ENCODE measurements at regions not wholly inside any gene's neighbourhood (a gene's known extent, or its start where the extent isn't known, plus 50 kb on each side); places are given as distances from the start of the nearest gene placed in this dataset.
"Not testable (repeated sequence)": the region's sequence is repeated elsewhere in the genome, so short reads cannot be mapped to it uniquely, and the experiment has no call there.

GRCh38 chr1:118563981-118564951 is 379.2 kb upstream of the SPAG17 start:
- DNase-seq: peak; percentile 17 to 33 (median 31)

DNA sequence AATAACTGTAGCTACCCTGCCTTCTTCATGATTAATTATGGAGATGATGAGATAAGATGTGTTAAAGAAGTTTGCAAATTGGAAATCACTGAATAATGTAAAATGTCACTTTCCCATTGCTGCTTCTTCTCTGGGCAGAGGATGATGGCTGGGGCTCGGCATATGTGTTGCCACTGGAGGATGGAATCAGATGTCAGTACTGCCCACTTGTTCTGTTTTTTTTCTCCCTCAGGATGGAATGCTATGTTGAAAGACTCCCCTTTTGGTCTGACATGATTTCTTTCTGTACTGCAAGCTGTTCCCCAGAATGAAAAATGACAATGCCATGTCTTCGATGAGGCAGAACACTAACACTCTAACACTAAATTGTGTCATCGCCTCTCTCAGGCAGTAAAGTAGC is 373.9 kb upstream of the SPAG17 start:
- no peak for DNase-seq

GRCh38 chr1:118556936-118557335 is 371.9 kb upstream of the SPAG17 start:
- DNase-seq: no peak

DNA sequence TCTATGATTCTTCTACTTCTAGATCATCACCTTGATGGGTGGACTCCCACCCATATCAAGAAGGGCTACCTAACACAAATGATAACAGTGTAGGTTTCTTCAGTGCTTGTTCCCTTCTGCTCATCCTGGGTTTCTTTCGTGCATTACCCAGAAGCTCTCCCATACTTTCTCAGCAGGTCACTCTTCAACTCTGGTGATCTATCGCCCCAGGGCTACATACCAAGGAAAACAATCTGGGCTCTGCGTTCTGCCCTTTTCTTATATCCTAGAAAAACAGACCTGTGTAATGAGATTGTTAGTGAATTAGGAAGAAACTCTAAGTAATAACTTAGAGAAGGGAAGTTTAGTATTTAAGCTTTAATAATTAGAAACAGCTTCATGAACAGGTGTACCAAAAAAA is 370.6 kb upstream of the SPAG17 start:
- no peak for DNase-seq

DNA sequence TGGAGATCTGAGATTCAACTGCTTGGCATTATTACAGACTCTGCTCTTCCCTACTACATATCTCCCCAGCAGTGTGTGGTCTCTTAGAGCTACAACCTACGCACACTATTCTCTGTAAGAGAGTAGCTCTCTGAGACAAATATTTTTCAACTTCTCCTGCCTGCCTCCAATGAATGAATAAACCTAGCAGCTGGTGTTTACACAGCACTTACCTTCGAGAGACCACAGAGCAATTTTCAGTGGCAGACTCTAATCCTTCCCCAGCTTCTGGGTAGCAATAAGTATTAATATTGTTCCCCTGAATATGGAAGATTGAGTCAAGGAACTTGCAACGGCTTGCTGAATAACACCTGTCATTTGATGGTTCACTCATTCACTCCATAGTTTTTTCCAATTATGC is 350.9 kb upstream of the SPAG17 start:
- DNase-seq: no peak

- DNase-seq: not testable (repeated sequence)
These were observed 326.9 kb upstream of the SPAG17 start for GRCh38 chr1:118511922-118512321.

- DNase-seq: no peak
These were observed 319.8 kb upstream of the SPAG17 start for GRCh38 chr1:118504867-118505266.

DNA sequence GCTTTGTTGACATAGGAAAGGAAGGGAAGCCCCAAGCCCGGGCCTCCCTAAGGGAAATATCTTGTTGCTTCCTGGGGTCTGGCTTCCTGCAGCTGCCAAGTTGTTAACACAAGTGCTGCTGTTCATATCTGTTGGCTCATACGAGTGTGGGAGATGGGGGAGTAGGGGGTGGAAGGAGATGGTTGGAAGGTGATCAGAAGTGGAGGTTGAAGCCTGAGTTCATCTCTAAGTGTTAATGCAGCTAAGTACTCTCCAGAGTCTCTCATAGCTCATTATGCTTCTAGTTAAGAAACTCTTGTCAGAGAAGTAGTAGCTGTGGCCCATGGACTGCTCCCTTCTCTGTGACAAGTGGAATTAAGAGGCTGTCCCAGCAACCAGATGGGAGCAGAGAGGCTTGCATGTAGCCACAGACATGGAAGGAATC is 319.2 kb upstream of the SPAG17 start:
- no peak for DNase-seq

DNA sequence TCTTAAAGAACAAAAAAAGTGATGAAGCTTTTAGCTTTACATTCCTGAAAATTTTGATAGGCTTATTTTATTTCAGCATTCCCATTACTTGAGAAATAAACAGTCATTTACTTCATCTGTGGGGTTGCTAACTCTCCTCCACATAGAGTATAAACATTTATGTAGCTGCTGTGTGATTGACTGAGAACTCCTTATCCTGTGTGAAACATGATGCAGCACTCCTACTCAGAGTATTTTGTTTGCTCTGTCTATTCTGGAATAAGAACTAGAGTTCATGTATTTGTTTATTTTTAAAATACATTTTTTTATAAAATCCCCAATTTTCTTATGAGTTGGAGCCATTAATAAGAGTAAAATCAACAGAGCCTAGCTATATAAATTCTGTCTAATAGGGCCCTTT is 318.7 kb upstream of the SPAG17 start:
- DNase-seq: no peak

DNA sequence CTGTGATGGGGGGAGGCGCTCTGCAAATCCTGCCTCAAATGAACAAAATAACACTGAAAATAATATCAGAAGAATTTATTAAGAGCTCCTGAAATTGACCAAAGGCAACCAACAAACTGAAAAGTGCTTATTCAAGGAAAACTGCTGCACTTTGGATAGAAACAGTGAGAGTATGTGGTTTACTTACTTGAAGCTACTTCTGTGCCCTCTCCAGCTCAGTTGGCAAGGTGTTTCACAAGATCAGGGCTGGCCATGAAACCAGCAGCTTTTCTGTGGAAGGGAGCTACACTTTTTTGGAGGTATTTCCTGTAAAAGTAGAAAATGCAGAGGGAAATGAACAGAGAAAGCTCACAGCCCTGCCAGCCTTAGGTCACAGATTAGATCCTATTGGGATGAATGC is 310.0 kb upstream of the SPAG17 start:
- no peak for DNase-seq

DNA sequence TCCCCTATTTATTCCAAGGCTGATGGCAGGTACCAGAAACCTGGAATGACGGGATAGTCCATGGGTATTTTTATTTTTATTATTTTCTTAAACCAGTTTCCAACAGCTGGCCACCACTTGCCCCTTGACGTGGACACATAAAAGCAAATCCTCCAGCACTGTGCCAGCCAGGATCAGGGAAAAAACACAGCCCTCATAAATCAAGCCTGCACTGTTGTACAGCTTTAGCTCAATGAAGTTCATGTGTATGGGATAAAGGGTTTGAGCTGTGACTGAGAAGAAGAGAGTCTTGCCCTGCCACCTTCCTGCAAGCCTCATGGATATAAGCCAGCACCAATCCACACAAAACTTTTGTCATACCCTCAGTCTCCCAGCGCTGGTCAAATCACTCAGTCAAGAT is 303.8 kb upstream of the SPAG17 start:
- no peak for DNase-seq

- no peak for DNase-seq
These were observed 302.9 kb upstream of the SPAG17 start for GRCh38 chr1:118487932-118488331.

GRCh38 chr1:118487091-118487490 is 302.1 kb upstream of the SPAG17 start:
- DNase-seq: no peak

DNA sequence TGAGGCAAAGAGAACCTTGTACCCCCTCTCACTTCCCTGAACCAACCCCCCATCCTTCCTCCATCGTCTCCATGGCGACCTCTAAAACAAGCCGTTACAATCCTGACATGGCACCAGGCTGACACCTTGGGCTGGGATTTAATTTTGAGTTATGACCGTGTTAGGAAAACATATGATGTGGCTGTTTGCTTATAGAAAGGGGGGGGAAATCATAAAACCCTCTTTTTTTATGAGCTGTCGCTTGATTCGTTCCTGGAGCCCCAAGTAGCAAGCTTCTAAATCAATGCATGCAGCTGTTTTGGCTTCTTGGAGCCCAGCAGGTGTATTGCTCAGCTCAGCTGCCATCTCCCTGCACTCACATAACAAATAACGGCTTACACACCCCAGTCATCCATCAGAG is 301.2 kb upstream of the SPAG17 start:
- DNase-seq: no peak

- DNase-seq: no peak
These were observed 300.7 kb upstream of the SPAG17 start for GRCh38 chr1:118485757-118486156.

DNA sequence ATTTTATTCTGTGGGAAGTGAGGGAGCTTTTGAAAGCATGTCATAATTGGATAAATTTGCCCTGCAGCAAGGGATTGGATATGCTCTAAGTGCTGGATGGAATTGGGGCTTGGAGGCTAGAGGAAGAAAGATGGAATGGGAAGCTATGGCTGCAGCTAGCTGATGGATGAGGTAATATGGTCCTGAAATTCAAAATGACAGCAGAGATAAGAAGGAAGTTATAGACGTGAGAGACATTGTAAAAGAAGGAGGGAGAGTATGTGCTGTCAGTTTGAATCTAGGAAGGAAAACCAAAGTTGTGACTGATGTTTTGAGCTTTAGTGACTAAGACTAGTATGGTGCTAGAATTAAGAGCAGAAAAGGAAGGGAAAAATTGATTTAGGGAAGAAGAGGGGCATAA is 299.9 kb upstream of the SPAG17 start:
- no peak for DNase-seq

DNA sequence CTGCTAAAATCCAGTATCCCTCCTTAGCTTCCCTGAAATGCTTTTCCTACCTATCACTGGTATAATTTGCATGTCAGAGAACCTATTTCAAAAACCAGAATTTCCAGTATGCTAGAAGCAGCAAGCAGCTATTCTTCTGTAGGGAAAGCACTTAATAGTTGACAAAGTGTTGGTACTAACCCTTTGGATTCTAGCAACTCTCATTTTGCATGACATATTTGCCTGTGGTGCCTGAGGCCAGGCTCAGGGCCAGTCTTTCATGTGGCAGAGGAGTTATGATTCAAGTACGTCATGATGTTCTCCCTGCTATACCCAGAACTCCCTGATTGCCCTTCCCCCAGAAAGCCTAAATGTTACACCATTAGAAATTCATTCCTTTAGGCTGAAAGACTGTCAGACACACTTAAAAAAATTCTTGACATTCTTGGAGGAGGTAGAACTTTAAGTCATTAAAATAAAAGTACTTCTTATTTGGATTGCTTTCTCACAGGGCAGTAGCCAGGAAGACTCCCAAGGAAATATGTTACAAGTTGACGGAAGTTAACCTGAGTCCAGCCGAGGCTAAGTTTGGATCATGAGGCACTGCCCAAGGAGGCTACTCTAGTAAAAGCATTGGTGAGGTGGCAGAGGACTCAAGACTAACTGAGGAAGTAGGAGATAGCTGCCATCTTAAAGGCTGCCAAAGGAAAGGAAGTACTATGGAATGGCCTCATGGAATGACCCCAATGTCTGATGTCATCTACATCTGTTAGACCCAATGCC is 298.4 kb upstream of the SPAG17 start:
- no peak for DNase-seq

DNA sequence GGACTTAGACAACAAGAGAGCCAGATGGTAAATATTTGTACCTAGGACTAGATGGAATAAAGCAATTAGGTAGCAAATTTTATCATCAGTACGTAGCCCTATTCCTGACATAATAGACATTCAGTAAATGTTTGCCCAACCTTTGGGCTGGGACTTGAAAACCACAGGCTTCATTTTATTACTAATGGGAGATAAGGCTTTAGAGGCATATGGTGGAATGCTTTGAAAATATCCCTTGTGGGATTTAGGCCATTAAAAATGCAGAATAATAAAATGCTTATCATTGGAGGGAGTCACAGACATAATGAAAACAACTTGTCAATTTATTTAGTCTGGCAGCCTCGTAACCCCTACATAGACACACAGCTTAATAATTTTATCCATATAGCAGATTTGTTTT is 296.1 kb upstream of the SPAG17 start:
- no peak for DNase-seq

- no peak for DNase-seq
These were observed 294.3 kb upstream of the SPAG17 start for GRCh38 chr1:118479351-118479750.

GRCh38 chr1:118473825-118474224 is 288.8 kb upstream of the SPAG17 start:
- no peak for DNase-seq

GRCh38 chr1:118464460-118464859 is 279.4 kb upstream of the SPAG17 start:
- DNase-seq: not testable (repeated sequence)

DNA sequence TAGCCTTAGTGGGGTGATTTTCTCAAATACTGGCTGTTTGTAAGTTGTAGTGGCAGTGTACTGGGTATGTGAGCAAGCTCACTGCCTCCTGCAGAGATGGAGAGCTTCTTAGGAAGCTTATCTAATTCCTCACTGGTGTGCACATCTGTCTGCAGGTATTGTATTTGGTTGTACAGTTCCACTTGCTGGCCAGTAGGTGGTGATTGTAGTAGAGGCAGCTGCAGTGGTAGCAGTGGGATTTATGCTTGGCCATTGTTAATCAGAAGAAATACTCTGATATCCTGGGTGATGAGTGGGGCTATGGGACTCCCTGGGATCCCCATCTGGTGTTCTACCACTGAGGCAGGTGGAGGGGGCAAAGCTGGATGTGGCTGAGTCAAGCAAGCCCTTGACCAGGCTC is 276.1 kb upstream of the SPAG17 start:
- no peak for DNase-seq

GRCh38 chr1:118459871-118460270 is 274.8 kb upstream of the SPAG17 start:
- no peak for DNase-seq

GRCh38 chr1:118453856-118454255 is 268.8 kb upstream of the SPAG17 start:
- DNase-seq: not testable (repeated sequence)

Measured in suppressor macrophage treated with lipopolysaccharide for 1 hour (primary cell).